Neuronal stem cell (in vitro differentiated cells): ENCODE measurements at regions not wholly inside any gene's neighbourhood (a gene's known extent, or its start where the extent isn't known, plus 50 kb on each side); places are given as distances from the start of the nearest gene placed in this dataset.
A peak's percentile ranks its signal among the peaks of the same experiment; 100 is the strongest.

Source experiments
- DNase-seq: peaks from one replicate; pipeline ENCODE4 v3.0.0-alpha.2; 2013; ENCODE audit warnings: low spot score
- H2AFZ ChIP-seq: one replicate; pipeline ENCODE4 v1.6.1; 2013; ENCODE audit warnings: mild to moderate bottlenecking, low read length, inconsistent platforms
- H2AK5ac ChIP-seq: 2 replicates; pipeline ENCODE4 v1.6.1; 2013; ENCODE audit warnings: low read depth, mild to moderate bottlenecking, inconsistent platforms, low read length, moderate library complexity, mixed read lengths
- H2BK120ac ChIP-seq: 2 replicates; pipeline ENCODE4 v1.6.1; 2013; ENCODE audit warnings: low read depth, mild to moderate bottlenecking, inconsistent platforms, low read length, moderate library complexity, mixed read lengths
- H2BK12ac ChIP-seq: one replicate; pipeline ENCODE4 v1.6.1; 2013; ENCODE audit warnings: low read length, inconsistent platforms
- H2BK15ac ChIP-seq: 2 replicates; pipeline ENCODE4 v1.6.1; 2013; ENCODE audit warnings: mild to moderate bottlenecking, low read length, inconsistent platforms, mixed read lengths
- H2BK5ac ChIP-seq: one replicate; pipeline ENCODE4 v1.6.1; 2013; ENCODE audit warnings: inconsistent platforms, mild to moderate bottlenecking, low read length, moderate library complexity
- H3K14ac ChIP-seq: one replicate; pipeline ENCODE4 v1.6.1; 2013; ENCODE audit warnings: low read length, inconsistent platforms
- H3K18ac ChIP-seq: 2 replicates; pipeline ENCODE4 v1.6.1; 2013; ENCODE audit warnings: low read length, inconsistent platforms
- H3K23ac ChIP-seq: 2 replicates; pipeline ENCODE4 v1.6.1; 2013; ENCODE audit warnings: low read depth, mild to moderate bottlenecking, mixed read lengths, low read length, inconsistent platforms; ENCODE audit not compliant: poor library complexity
- H3K27ac ChIP-seq: replicated peaks from 3 replicates; pipeline ENCODE4 v1.5.1; 2013; ENCODE audit warnings: low read length, inconsistent platforms
- H3K27me3 ChIP-seq, 3 experiments: 2 replicates each; pipeline ENCODE4 v1.6.1; 2013; ENCODE audit warnings: low read length in 3 of 3, mild to moderate bottlenecking in 2 of 3, inconsistent platforms in 1 of 3, low read depth in 1 of 3, mixed read lengths in 1 of 3, moderate library complexity in 1 of 3; ENCODE audit not compliant: control insufficient read depth in 3 of 3, insufficient read depth in 3 of 3
- H3K36me3 ChIP-seq, 2 donors: replicated peaks in 1 of 2; 2 replicates each; pipeline ENCODE4 v1.6.1; 2013; ENCODE audit warnings: low read length in 2 of 2; ENCODE audit not compliant: control insufficient read depth in 2 of 2, insufficient read depth in 2 of 2
- H3K4ac ChIP-seq: 2 replicates; pipeline ENCODE4 v1.6.1; 2013; ENCODE audit warnings: inconsistent platforms, mild to moderate bottlenecking, low read length, moderate library complexity
- H3K4me1 ChIP-seq, 2 donors: 1 replicate in 1 of 2; 2 replicates in 1 of 2; pipeline ENCODE4 v1.6.1; 2013; ENCODE audit warnings: low read length in 2 of 2, low read depth in 1 of 2; ENCODE audit not compliant: control insufficient read depth in 2 of 2, insufficient read depth in 1 of 2
- H3K4me2 ChIP-seq: one replicate; pipeline ENCODE4 v1.6.1; 2013; ENCODE audit warnings: mild to moderate bottlenecking, low read length, inconsistent platforms; ENCODE audit not compliant: insufficient read depth, poor library complexity, severe bottlenecking
- H3K4me3 ChIP-seq, 2 donors: 2 replicates each; pipeline ENCODE4 v1.5.1; 2013; ENCODE audit warnings: low read length in 2 of 2, mild to moderate bottlenecking in 2 of 2, inconsistent platforms in 1 of 2, moderate library complexity in 1 of 2
- H3K79me1 ChIP-seq: one replicate; pipeline ENCODE4 v1.6.1; 2013; ENCODE audit warnings: low read depth, mild to moderate bottlenecking, inconsistent platforms, low read length, moderate library complexity
- H3K9ac ChIP-seq: one replicate; pipeline ENCODE4 v1.6.1; 2013; ENCODE audit warnings: mild to moderate bottlenecking, low read depth, low read length, inconsistent platforms; ENCODE audit not compliant: poor library complexity
- H3K9me3 ChIP-seq, 2 donors: replicated peaks in 1 of 2; 2 replicates each; pipeline versions ENCODE3 to v1.6.1; 2013; ENCODE audit warnings: low read length in 2 of 2, mild to moderate bottlenecking in 2 of 2, inconsistent platforms in 1 of 2, low read depth in 1 of 2, mixed read lengths in 1 of 2, moderate library complexity in 1 of 2; ENCODE audit not compliant: control insufficient read depth in 2 of 2, insufficient read depth in 1 of 2
- H4K8ac ChIP-seq: one replicate; pipeline ENCODE4 v1.6.1; 2013; ENCODE audit warnings: low read depth, mild to moderate bottlenecking, inconsistent platforms, low read length, moderate library complexity
- H4K91ac ChIP-seq: one replicate; pipeline ENCODE4 v1.6.1; 2013; ENCODE audit warnings: low read length, low read depth, mild to moderate bottlenecking, inconsistent platforms; ENCODE audit not compliant: poor library complexity
- WGBS, 2 donors: extraction: QIAGEN DNeasy Blood & Tissue Kit; methylation state at CpG; one replicate each; pipeline ENCODE4 v1.1.7; 2013; ENCODE audit warnings: missing lambda C conversion rate in 2 of 2, mixed read lengths in 1 of 2; ENCODE audit not compliant: insufficient read length in 2 of 2, insufficient replicate concordance in 1 of 2; ENCODE audit errors: extremely low coverage in 2 of 2; 5-methylcytosine and 5-hydroxymethylcytosine counted together

GRCh38 chr2:15827001-15827400 is 113.3 kb upstream of the MYCN start:
- Histone ChIP-seq H4K91ac (no peak overlapping the region), H3K9ac (no peak overlapping the region), H3K27ac (peak overlapping the region; percentile 24), H2BK12ac (no peak overlapping the region), H3K9me3 (no peaks in the 10 kb centered on the region), H2BK120ac (no peak overlapping the region), H2BK5ac (no peak overlapping the region), H2BK15ac (no peak overlapping the region), H3K4me3 (no peak overlapping the region), H2AK5ac (no peak overlapping the region), H3K36me3 (no peaks in the 10 kb centered on the region), H3K27me3 (peaks cover 0 to 18% (median 0%) of the 10 kb centered on the region in 3 experiments), H3K14ac (no peak overlapping the region), H2AFZ (no peak overlapping the region), H3K4me2 (no peak overlapping the region), H3K23ac (no peak overlapping the region), H4K8ac (no peak overlapping the region), H3K79me1 (no peaks in the 10 kb centered on the region), H3K4ac (no peak overlapping the region), H3K18ac (no peak overlapping the region), H3K4me1 (peaks cover 4 to 20% of the 10 kb centered on the region in 2 donors)
- no peak for DNase-seq
- no CpG with 5 or more reads among the region's 4 CpGs for WGBS, 2 donors

GRCh38 chr2:15828576-15828975 is 111.8 kb upstream of the MYCN start:
- Histone ChIP-seq H2BK12ac (no peak overlapping the region), H3K27ac (no peak overlapping the region), H3K18ac (no peak overlapping the region), H3K27me3 (peaks cover 0 to 18% (median 0%) of the 10 kb centered on the region in 3 experiments), H3K79me1 (no peaks in the 10 kb centered on the region), H2AFZ (no peak overlapping the region), H3K4ac (no peak overlapping the region), H3K9me3 (no peaks in the 10 kb centered on the region), H2BK15ac (no peak overlapping the region), H3K23ac (no peak overlapping the region), H3K4me3 (no peak overlapping the region), H3K4me1 (peaks cover 4 to 20% of the 10 kb centered on the region in 2 donors), H3K36me3 (no peaks in the 10 kb centered on the region), H3K9ac (no peak overlapping the region), H2BK120ac (no peak overlapping the region), H2BK5ac (no peak overlapping the region), H4K8ac (no peak overlapping the region), H4K91ac (no peak overlapping the region), H2AK5ac (no peak overlapping the region), H3K4me2 (no peak overlapping the region), H3K14ac (no peak overlapping the region)
- WGBS, 2 donors = no CpG with 5 or more reads among the region's 5 CpGs
- no peak for DNase-seq

GRCh38 chr2:15829091-15829801 is 111.1 kb upstream of the MYCN start:
- H3K18ac ChIP-seq = no peak overlapping the region
- no peak overlapping the region for H4K91ac ChIP-seq
- no peak overlapping the region for H2BK5ac ChIP-seq
- H3K9ac ChIP-seq = no peak overlapping the region
- H2AFZ ChIP-seq = no peak overlapping the region
- no peak overlapping the region for H3K27ac ChIP-seq
- H3K27me3 ChIP-seq = peaks cover 0 to 18% (median 0%) of the 10 kb centered on the region in 3 experiments
- H2AK5ac ChIP-seq = no peak overlapping the region
- H2BK12ac ChIP-seq = no peak overlapping the region
- peaks cover 4 to 20% of the 10 kb centered on the region in 2 donors for H3K4me1 ChIP-seq
- H3K14ac ChIP-seq = no peak overlapping the region
- no CpG with 5 or more reads among the region's 7 CpGs for WGBS, 2 donors
- H3K9me3 ChIP-seq = no peaks in the 10 kb centered on the region
- no peak overlapping the region for H2BK15ac ChIP-seq
- H3K4me3 ChIP-seq = no peak overlapping the region
- H3K79me1 ChIP-seq = no peaks in the 10 kb centered on the region
- no peak overlapping the region for H2BK120ac ChIP-seq
- DNase-seq = no peak
- no peak overlapping the region for H3K23ac ChIP-seq
- H3K4me2 ChIP-seq = no peak overlapping the region
- H4K8ac ChIP-seq = no peak overlapping the region
- no peaks in the 10 kb centered on the region for H3K36me3 ChIP-seq
- no peak overlapping the region for H3K4ac ChIP-seq

- Histone ChIP-seq H3K27ac (no peak overlapping the region), H4K8ac (no peak overlapping the region), H3K4me1 (peaks cover 4 to 20% of the 10 kb centered on the region in 2 donors), H3K27me3 (peaks cover 0 to 14% (median 0%) of the 10 kb centered on the region in 3 experiments), H3K18ac (no peak overlapping the region), H4K91ac (no peak overlapping the region), H3K4me3 (no peak overlapping the region), H3K9ac (no peak overlapping the region), H3K4ac (no peak overlapping the region), H2BK5ac (no peak overlapping the region), H3K23ac (no peak overlapping the region), H3K79me1 (no peaks in the 10 kb centered on the region), H3K14ac (no peak overlapping the region), H3K9me3 (no peaks in the 10 kb centered on the region), H2BK12ac (no peak overlapping the region), H2AFZ (no peak overlapping the region), H3K36me3 (no peaks in the 10 kb centered on the region), H3K4me2 (no peak overlapping the region), H2BK15ac (no peak overlapping the region), H2BK120ac (no peak overlapping the region), H2AK5ac (no peak overlapping the region)
- DNase-seq = no peak
- no CpG with 5 or more reads among the region's 2 CpGs for WGBS, 2 donors
Measured at GRCh38 chr2:15829985-15830384, 110.4 kb upstream of the MYCN start.
